Activated CD8-positive, alpha-beta T cell treated with anti-CD3 and anti-CD28 coated beads for 36 hours (primary cell): ENCODE measurements at regions not wholly inside any gene's neighbourhood (a gene's known extent, or its start where the extent isn't known, plus 50 kb on each side); places are given as distances from the start of the nearest gene placed in this dataset.

ENCODE experiments used
- ATAC-seq: fragments of 200-7000 bp; cut with Tn5 transposase; one replicate; pipeline ENCODE4 v1.10.0; 2021; ENCODE audit warnings: mild to moderate bottlenecking, moderate library complexity
- CTCF ChIA-PET: fragments of 350-600 bp; sonication (Branson Sonifier 250); formaldehyde crosslinking; loops from one replicate; lab custom pipeline; 2021; ENCODE audit warnings: antibody characterized with exemption; lab: Charles Lee
- POLR2A ChIA-PET: fragments of 350-600 bp; sonication (Branson Sonifier 250); formaldehyde crosslinking; loops from one replicate; lab custom pipeline; 2021; ENCODE audit warnings: antibody characterized with exemption; lab: Charles Lee
- DNase-seq: peaks from one replicate; pipeline ENCODE4 v3.0.0-alpha.2; 2020
- H3K27ac Mint-ChIP-seq: one replicate; pipeline ENCODE4 v1.8.0; 2021; ENCODE audit warnings: mild to moderate bottlenecking, mixed read lengths
- H3K27me3 Mint-ChIP-seq: one replicate; pipeline ENCODE4 v1.8.0; 2021; ENCODE audit warnings: mixed read lengths
- H3K36me3 Mint-ChIP-seq: one replicate; pipeline ENCODE4 v1.8.0; 2021; ENCODE audit warnings: low read depth, mixed read lengths
- H3K4me1 Mint-ChIP-seq: one replicate; pipeline ENCODE4 v1.8.0; 2021; ENCODE audit warnings: low read depth, mixed read lengths
- H3K4me3 Mint-ChIP-seq: one replicate; pipeline ENCODE4 v1.8.0; 2021; ENCODE audit warnings: mild to moderate bottlenecking, moderate library complexity, mixed read lengths
- H3K9me3 Mint-ChIP-seq: one replicate; pipeline ENCODE4 v1.8.0; 2021; ENCODE audit warnings: mixed read lengths
- intact Hi-C: fragments of 100-400 bp; cut with micrococcal nuclease; formaldehyde crosslinking; loops from one replicate; pipeline ENCODE4 v1.10.0; 2022
- TF ChIP-seq, protein P1 (sequence below): fragments of 200-600 bp; IDR thresholded peaks from one replicate; pipeline ENCODE4 v1.8.0; 2022; ENCODE audit warnings: antibody characterized with exemption, mild to moderate bottlenecking

DNA sequence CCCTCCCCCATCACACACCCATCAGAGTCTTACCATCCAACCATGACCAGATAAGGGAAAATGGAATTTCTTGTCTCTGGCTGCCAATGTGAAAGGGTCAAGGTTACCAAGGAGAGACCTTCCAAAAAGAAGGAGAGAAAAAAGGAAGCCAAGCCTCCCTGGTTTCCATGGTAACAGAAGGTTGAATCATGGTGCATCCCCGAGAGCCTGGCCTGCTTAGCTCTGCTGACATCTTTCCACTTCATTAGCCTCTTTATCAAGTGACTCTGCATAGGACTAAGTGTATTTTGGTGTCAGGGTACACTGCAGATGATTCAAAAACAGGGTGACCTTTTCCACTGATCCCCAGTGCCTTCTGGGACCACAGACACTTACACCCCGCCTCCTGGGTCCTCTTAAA lies 225.7 kb upstream of the PPP2R3A start:
- POLR2A ChIA-PET = no interaction called here
- Mint-ChIP-seq H3K9me3 (peaks cover 7% of the 10 kb centered on the region), H3K4me3 (no peak overlapping the region), H3K36me3 (no peaks in the 10 kb centered on the region), H3K27me3 (no peaks in the 10 kb centered on the region), H3K4me1 (no peaks in the 10 kb centered on the region), H3K27ac (no peak overlapping the region)
- ATAC-seq = no peak
- CTCF ChIA-PET = no interaction called here
- intact Hi-C loops = no loop called here
- TF ChIP-seq, protein P1, sequence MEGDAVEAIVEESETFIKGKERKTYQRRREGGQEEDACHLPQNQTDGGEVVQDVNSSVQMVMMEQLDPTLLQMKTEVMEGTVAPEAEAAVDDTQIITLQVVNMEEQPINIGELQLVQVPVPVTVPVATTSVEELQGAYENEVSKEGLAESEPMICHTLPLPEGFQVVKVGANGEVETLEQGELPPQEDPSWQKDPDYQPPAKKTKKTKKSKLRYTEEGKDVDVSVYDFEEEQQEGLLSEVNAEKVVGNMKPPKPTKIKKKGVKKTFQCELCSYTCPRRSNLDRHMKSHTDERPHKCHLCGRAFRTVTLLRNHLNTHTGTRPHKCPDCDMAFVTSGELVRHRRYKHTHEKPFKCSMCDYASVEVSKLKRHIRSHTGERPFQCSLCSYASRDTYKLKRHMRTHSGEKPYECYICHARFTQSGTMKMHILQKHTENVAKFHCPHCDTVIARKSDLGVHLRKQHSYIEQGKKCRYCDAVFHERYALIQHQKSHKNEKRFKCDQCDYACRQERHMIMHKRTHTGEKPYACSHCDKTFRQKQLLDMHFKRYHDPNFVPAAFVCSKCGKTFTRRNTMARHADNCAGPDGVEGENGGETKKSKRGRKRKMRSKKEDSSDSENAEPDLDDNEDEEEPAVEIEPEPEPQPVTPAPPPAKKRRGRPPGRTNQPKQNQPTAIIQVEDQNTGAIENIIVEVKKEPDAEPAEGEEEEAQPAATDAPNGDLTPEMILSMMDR = no peak
- no peak for DNase-seq

DNA sequence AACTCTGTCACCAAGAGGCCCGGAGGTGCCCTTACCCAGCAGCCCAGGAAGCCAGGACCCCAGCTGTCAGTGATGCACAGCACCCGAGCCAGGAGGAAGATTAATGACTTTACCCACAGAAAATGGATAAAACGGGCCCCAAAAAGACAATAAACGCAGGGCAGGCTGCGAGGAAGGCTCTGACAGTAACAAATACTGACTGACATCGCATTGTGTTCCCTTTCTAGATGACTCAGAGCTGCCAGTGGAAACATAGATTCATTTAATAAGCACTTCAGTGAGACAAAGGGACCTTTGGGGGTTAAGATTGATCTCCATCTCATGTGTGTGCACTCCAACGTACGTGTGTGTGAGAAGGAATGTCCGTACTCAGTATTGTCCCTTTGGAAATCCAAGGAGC lies 225.3 kb upstream of the PPP2R3A start:
- CTCF ChIA-PET = no interaction called here
- H3K4me3 Mint-ChIP-seq = no peak overlapping the region
- POLR2A ChIA-PET = no interaction called here

DNA sequence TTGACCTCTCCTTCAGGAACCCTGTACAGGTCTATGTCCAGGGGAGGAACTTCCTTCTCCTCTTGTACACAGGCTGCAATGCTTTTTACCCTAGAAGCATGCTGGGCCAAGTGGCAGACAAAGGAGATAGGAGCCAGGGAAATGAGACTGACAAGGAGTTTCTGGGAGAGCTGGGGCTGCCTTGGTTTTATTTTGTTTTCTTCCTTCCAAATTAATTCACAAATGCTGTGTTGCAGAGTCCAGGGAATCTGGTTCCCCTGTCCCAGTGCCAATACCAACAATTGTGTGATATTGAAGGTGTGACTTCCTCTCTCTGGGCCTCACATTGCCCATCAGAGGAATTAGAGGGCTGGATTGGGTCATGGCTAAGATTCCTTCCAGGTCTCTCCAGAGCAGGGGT lies 224.8 kb upstream of the PPP2R3A start:
- H3K9me3 Mint-ChIP-seq = peaks cover 4% of the 10 kb centered on the region
- no peaks in the 10 kb centered on the region for H3K4me1 Mint-ChIP-seq
- H3K27me3 Mint-ChIP-seq = no peaks in the 10 kb centered on the region
- CTCF ChIA-PET = no interaction called here
- no peak overlapping the region for H3K4me3 Mint-ChIP-seq
- POLR2A ChIA-PET = no interaction called here
- no peaks in the 10 kb centered on the region for H3K36me3 Mint-ChIP-seq
- TF ChIP-seq, protein P1 = no peak
- ATAC-seq = no peak
- no peak overlapping the region for H3K27ac Mint-ChIP-seq
- intact Hi-C loops = no loop called here
- DNase-seq = no peak

More for the DNA sequence above, 225.3 kb upstream of the PPP2R3A start:
- Mint-ChIP-seq H3K9me3 (peaks cover 7% of the 10 kb centered on the region), H3K4me1 (no peaks in the 10 kb centered on the region), H3K27ac (no peak overlapping the region), H3K36me3 (no peaks in the 10 kb centered on the region), H3K27me3 (no peaks in the 10 kb centered on the region)
- TF ChIP-seq, protein P1 = no peak
- intact Hi-C loops = no loop called here
- ATAC-seq (no peak), DNase-seq (no peak)

DNA sequence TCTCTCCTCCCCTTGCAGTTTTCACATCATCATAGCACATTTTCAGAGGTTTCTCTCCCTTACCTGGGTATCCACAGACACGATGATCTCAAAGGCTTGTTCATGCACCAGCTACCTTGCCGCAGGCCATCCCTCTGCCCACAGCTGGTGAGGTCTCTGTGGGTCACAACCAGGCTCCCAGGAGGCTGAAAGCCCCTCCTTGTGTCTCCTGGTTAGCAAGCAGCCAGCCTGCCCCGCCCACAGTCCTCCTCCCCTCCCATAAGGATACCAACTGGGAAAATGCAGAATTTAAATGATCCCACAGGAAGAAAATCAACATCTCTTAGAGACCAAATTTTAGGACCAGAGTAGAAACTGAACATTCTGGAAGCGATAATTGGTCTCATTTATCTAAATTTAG lies 213.5 kb upstream of the PPP2R3A start:
- intact Hi-C loops = no loop called here
- peaks cover 1% of the 10 kb centered on the region for H3K27me3 Mint-ChIP-seq
- no peaks in the 10 kb centered on the region for H3K9me3 Mint-ChIP-seq
- H3K4me3 Mint-ChIP-seq = no peak overlapping the region
- H3K27ac Mint-ChIP-seq = no peak overlapping the region
- H3K36me3 Mint-ChIP-seq = no peaks in the 10 kb centered on the region
- H3K4me1 Mint-ChIP-seq = no peaks in the 10 kb centered on the region
- ATAC-seq (no peak), DNase-seq (no peak)
- CTCF ChIA-PET = no interaction called here
- POLR2A ChIA-PET = no interaction called here
- TF ChIP-seq, protein P1 = no peak

DNA sequence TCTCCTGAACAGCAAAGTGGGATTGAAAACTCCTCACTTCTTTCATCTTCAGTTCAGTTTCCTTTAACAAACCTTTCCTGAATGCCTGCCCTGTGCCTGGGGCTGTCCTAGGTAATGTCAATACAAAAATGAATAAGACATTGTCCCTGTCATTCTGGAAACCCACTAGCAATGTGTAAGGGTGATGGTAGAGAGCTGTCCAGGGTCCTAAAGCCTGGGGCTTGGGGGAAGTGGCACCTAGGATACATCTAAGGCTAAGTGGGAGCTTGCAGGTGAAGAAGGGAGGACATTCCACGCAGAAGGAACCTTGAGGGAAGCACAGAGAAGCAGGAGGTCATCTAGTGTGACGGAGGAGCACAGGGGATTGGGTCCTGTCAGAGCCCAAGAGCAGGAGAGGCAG lies 212.7 kb upstream of the PPP2R3A start:
- H3K36me3 Mint-ChIP-seq = no peaks in the 10 kb centered on the region
- no peaks in the 10 kb centered on the region for H3K9me3 Mint-ChIP-seq
- intact Hi-C loops = no loop called here
- ATAC-seq = no peak
- no peak overlapping the region for H3K4me3 Mint-ChIP-seq
- CTCF ChIA-PET = no interaction called here
- H3K4me1 Mint-ChIP-seq = no peaks in the 10 kb centered on the region
- H3K27ac Mint-ChIP-seq = no peak overlapping the region
- H3K27me3 Mint-ChIP-seq = peaks cover 1% of the 10 kb centered on the region
- TF ChIP-seq, protein P1 = no peak
- POLR2A ChIA-PET = interaction anchor here (0.6 kb wide), 1 partner anchor 296 kb away, joined by 3 read pairs; no protein-coding TSS in a partner anchor
- no peak for DNase-seq
